Hematopoietic multipotent progenitor cell treated with erythropoietin and hydrocortisone succinate and interleukin-3 and kit ligand, for 8 days (in vitro differentiated cells): ENCODE measurements at regions not wholly inside any gene's neighbourhood (a gene's known extent, or its start where the extent isn't known, plus 50 kb on each side); places are given as distances from the start of the nearest gene placed in this dataset.

Experiments used
- DNase-seq: peaks from one replicate; pipeline ENCODE4 v3.0.0-alpha.2; 2015

DNA sequence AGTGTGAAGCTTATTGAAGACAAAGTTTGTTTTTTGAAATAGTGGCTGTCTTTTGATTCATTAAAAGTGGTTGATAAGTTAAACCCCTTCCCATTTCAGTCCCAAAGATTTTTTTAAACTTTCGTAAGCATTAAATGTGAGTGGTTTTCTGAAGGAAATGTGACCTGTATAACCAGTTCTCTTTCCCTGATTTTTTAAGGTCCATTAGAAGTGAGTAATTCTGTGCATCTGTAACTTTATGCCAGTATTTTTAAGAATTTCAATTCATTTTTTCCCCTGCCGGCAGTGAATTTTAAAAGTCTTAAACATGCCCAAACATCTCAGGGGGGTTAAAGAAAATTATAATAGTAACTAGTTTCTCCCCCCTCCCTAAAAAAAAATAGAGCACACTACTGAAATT lies 254.6 kb upstream of the SP8 start:
- DNase-seq, result no peak

DNA sequence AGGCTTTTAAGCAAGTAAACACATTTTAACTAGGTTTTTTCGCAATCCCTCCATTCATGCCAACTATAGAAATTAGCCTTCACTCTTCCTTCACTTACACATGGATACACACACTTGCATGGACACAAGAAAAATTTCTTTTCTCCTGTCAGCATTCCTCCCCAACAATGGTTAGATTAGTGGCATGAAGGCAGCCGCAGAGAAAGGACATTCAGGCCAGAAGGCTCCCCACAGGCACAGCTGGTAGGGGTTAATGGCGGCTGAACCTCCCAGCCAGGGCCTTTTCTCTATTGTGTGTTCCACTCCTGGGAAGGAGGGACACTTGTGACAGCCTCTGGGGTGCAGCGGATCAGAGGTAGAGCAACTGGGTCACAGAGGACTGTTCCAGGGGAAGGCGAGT lies 255.0 kb upstream of the SP8 start:
- no peak for DNase-seq

DNA sequence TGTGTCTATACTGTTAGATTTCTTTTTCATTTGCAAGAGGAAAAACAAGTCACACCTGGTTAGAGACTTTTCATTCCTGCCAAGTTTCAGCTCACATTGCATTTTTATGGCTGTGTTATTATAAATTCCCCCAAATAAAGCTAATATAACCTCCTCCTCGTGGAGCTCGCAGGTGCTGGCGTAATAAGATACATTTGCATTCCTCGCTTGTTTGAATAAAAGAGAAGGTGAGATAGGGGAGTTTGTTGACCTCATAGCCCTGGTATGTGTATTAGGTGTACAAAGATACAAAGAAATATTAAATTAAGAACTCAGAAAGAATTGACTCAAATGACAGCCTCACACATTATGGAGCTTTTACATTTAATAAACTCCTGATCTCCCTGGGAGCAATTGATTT lies 257.7 kb upstream of the SP8 start:
- DNase-seq, result no peak

DNA sequence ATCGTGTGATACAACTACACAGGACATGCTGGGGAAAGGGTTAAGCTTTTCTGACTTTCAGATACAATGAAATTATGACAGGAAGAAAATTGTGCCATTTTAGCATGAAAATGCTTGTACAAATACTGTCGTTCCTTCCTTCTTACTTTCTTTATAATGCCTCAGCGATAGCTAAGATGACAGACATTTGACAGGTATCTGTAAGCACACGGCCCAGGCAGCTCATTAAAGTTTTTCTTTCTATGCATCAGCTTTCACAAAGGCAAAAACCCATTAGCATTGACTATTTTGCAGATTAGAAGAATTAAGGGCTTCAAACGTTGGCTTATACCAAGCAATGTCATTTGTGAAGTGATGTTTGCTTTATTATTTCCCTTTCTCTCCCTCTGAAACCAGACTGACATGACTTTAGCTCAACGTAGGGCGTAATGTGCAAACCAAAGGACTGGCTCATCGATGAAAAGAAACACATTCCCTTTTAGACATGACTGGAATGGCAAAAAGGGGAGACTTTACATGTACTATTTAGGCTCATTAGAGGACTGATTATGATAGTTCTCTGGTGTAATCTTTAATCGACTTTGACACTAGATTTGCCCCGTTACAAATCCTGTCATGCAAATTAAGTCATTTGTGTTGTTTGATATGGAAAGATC lies 258.4 kb upstream of the SP8 start:
- no peak for DNase-seq

DNA sequence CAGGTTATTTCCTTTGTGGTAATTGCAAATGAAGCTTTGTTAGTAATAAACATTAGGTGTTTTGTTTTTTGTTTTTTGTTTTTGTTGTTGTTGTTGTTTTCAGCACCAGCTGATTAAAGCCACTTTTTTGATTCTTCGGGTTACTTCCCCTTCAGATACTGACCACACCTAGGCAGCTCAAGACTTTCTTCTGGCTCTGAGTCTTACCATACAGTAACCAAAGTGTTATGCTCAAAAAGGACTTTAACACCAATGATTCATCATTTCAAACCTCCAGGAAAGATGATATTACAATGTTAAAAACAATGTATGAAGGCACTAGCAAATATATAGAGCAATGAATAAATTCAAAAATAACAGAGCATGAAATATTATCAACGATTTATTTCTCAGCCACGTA lies 265.2 kb upstream of the SP8 start:
- DNase-seq, result no peak

DNA sequence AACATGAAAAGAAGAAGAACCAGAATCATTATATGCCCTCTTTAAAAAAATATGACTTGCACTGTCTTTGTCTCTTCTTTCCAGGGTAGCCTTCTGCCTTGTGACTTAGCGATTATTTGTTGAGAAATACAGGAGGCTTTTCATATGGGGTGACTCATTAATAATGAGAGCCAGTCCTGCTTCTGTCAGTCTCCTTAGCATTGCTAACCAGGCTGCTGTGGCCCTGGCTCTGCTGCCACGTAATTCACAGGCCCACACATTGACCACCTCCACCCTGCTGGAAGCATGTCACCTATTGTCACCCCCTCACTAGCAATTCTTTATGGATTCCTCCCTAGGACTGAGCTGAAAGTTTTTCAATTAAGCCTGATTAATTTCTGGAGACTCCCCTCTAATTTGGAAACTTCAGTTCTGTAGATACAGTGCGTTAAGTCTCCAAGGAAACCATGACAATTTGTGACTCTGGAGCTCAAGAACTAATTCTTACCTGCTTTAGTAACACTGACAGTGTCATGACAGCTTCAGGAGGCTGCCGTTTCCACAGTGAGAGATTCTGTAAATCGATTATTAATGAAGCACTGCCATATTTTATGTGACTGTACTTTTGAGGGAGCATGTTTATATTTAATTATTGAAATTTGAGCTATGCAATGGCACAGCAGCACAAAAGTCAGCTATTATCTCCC lies 267.9 kb upstream of the SP8 start:
- no peak for DNase-seq

DNA sequence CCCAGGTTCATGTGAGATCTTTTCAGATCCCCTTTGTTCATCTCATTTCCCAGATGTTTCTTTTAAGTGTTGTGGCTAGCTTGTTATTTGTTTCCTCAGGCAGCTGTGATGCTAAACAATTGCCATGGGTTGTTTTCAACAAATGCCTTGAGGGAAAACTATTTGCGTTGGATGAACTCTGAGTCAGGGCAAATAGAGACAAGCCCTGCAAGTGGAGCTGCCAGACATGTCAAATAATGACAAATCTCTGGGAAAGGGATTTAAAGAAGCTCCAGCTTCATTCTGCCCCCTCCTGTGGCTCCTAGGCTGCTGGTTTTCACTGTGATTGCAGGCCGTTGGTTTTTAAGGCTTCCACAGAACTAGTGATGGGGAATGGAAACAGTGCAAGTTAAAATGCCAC lies 272.4 kb upstream of the SP8 start:
- DNase-seq, result no peak

DNA sequence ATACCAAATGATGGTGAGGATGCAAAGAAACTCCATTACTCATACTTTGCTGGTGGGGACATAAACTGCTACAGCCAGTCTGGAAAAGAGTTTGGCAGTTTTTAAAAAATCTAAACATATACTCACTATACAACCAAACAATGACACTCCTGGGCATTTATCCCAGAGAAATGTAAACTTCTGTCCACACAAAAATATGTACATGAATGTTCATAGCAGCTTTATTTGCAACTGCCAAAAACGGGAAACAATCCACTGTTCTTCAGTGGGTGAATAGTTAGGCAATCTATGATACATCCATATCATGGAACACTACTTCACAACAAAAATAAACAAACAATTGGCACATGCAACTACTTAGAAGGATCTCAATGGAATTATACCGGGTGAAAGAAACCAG lies 276.4 kb upstream of the SP8 start:
- no peak for DNase-seq

DNA sequence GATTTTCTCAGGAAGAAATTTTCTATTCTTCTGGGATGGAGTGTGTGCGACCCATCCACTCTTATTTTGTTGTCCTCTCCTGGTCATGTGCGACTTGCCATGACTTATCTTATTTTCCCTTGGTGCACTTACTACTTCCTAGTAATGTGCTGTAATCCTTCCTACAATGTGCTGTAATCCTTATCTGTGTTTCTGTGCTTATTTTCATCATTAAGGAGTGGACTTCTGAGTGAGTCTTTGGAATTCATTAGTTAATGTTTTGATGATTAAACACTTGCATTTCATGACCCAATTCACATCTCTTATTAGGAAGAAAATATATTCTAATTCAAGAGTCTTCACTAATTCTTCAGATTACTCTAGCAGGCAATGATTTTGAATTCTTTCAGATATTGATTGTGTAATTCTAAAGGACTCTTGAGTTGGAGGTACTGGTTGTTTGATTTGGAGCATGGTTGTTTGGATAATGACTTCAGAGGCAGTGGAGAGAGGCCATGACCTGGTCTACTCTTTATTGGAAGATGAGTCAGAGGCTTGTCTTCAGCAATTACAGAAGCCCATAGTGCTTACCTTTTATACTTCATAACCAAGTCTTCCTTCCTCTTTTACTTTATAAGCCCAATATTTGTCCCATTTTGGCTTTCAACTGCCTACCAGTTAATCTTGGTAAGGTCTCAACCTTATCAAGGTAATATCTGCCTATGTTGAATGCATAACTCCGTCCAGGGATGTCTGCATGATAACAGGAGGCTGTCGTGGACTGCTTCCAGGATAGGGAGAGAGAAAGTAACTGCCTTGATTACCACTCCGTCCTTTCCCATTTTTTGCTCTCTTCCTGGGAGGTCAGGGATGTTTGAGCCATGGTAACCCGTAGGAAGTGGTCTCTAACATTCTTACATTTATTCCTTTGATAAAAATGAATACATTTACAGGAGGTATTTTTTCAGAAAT lies 278.3 kb upstream of the SP8 start:
- DNase-seq, result no peak

DNA sequence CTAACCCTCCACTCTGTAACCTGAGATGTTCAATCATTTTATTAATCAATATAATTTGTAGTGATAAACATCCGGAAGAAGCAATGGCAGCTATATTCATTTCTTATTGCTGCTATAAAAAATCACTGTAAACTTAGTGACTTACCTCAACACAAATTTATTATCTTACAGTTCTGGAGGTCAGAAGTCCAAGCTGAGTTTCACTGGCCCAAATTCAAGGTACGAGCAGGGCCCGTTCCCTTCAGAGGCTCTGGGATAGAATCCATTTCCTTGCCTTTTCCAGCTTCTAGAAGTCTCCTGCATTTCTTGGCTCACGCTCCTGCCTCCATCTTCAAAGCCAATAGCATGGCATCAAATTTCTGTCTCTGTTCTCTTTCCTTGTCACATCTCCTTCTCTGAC lies 279.5 kb upstream of the SP8 start:
- DNase-seq, result no peak

DNA sequence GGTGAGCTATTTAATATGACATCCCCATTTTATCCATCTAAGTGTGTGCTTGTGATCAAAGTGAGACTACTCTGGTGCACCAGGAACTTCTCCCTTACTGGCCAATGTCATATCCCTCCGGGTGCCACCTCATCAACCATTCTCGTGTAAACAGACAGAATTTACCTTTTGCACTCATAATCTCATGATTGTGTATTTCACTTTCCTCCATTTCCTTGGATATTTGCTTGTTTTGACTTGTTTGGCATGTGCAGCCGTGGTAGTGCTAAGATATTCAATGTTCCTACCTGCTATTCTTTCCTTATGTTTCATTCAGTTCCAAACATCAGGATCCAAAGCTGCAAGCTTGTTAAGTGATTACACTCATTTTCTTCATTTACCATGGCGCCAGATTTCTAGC lies 280.5 kb upstream of the SP8 start:
- no peak for DNase-seq

DNA sequence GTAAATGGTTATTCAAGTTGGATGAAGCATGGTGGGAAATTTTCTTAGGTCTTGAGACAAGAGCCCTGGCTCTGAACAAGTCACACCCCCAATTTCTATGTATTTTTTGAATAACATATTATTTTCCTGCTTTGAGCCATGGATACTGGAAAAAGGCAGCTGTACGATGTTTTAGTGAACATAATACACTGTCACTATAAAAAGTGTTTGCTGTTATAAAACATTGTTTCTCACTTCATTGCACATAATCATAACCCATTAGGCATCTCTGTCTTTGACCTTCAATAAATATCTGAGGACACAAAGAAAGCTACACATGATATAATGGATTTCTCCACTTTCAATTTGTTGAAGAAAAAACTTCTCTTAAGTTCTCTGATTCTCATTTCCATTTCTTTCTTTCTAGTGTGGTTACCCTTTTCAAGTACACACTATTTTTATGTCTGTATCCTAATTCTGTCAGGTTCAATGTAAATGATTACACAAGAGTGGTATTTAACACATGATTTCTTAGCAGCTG lies 283.9 kb upstream of the SP8 start:
- no peak for DNase-seq

DNA sequence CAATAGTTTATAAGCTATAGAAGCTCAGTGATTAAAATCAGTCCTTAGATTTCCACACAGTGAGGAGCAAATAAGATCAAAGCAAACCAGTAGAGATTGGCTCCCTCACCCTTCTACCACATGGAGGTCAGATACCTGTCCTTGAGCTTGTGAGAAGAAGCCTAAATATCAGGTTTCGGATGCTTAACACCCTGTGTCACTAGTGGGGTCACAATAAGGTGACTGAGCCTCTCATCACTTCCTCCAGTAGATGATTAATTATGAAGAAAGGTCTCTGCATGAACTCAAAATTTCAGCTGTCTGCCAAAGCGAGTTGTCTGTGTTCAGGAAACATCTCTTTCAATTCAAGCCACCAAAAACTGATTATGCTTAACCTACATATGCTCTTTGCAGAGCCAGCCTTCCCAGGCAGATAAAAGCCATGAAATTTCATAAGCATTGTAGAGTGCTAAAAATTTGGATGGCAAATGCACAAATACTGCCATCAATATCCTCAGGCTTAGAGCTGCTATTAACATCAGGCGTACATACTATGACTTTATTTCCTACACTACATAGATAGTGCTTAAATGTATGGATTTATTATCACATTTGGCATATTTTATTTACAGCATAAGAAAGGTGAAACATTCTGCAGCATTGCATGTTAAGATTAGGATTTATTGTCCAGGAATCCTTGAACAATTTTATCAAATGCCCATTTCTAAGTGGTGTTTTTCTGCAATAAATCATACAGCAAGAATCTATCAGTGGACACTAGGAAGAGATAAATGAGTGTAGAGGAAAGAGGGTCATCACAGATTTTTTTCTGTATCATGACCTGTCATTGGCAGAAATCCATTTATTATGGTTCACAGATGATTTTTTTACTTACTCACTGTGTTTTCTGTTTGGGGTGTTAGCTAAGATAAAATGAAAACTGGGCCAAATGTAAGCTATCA lies 285.1 kb upstream of the SP8 start:
- no peak for DNase-seq

DNA sequence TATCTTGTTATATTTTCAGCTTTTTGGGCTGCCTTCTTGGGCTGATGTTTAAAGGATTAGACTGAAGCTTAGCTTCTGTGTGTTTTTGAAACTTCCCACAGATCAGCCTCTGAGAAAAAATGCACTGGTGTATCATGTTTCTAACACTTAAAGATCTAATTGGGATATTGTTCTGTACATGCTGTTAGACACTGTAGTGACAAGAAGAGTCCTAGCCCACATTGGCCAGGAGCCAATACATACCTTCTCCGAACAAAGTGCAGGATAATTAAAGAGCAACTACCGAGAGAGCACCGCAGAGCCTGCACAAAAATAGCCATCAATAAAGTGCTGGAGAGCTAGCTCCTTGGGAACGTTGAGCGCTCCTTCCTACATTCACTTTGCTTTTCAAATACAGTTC lies 289.4 kb upstream of the SP8 start:
- no peak for DNase-seq

DNA sequence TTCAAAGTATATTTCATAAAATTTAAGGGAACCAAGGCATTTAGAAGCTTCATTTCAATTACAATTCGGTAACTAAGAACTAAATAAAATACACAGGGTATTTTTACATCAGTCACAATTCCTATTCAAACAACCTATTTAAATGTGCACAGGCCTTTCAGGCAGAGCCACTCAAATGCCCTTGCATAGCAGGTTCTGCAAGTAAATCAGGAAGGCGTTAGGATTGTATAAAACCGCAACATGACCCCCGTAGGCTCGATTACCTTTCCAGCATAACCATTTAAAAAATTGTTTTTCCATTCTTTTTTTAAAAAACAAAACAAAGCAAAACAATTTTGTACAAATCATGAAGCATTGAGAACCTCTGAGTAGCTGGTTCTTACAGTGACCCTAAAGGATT lies 289.9 kb upstream of the SP8 start:
- no peak for DNase-seq

DNA sequence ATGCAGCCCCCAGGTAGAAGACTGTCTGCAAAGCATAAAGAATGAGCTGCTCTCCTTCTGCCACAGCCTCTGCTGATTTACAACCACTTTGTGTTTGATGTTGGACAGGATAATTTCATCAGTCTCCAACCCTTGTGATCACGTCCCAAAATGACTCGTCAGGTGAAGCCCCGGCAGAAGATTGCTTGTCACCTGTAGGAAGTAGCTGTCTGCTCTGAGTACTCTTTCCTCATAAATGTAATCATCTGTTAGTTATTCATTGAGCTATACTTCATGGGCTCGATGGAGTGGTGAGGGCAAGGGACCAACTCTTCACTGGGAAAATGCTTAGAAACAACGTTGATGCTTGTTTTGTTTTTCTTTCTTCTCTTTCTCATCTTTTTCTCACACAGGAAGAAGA lies 290.9 kb upstream of the SP8 start:
- DNase-seq, result no peak

DNA sequence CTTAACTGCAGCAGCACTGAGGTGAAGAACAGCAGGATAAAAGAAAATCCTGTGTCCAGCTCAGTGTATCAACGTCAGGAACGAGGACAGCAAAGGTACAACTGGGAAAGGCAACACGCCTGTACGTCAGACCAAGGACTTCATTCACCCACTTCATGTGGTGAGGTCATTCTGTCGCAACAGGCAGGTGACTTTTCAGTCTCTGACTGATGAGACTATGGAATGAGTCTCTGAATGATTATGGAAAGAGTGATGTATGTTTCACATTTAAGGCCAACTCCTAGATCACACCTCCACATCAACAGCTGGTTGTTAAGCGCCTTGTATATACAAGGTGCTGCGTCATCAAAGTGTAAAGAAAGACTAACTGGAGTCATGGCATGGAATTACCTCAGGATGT lies 297.6 kb upstream of the SP8 start:
- no peak for DNase-seq

DNA sequence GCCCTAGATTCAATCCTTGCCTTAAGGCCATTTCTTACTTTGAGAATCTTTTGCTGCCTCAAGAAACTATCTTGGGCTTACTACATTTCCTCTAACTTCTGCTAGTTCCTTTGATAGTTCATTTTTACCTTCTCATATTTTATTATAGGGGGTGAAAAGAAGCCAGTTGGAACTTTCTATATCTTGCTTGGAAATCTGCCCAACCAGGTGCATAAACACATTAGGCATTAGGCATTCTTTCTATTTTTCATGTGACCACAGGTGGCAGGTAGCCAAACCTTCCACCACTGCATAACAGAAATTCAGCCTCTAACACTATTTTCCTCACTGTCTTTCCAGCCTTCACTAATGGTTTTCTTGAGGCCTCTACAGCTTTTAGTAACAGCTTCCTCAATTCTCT lies 300.0 kb upstream of the SP8 start:
- DNase-seq, result no peak

DNA sequence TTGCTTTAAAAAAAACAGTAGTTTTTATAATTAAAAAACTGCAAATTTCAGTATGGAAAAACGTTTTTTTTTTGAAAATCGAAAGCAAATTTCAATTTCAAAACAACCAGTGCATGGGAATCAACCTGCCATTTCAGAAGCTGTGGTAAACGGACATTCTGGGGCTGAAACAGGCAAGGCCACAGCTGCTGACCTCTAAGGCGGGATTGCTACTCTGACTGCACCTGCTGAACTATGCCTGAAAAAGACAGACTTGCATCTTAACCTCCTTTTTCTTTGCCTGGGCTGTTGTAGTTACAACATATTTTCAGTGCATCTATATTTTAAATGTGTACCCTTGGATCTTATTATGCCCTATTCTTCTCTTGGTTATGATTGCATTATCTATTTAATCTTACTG lies 303.0 kb upstream of the SP8 start:
- DNase-seq, result no peak

DNA sequence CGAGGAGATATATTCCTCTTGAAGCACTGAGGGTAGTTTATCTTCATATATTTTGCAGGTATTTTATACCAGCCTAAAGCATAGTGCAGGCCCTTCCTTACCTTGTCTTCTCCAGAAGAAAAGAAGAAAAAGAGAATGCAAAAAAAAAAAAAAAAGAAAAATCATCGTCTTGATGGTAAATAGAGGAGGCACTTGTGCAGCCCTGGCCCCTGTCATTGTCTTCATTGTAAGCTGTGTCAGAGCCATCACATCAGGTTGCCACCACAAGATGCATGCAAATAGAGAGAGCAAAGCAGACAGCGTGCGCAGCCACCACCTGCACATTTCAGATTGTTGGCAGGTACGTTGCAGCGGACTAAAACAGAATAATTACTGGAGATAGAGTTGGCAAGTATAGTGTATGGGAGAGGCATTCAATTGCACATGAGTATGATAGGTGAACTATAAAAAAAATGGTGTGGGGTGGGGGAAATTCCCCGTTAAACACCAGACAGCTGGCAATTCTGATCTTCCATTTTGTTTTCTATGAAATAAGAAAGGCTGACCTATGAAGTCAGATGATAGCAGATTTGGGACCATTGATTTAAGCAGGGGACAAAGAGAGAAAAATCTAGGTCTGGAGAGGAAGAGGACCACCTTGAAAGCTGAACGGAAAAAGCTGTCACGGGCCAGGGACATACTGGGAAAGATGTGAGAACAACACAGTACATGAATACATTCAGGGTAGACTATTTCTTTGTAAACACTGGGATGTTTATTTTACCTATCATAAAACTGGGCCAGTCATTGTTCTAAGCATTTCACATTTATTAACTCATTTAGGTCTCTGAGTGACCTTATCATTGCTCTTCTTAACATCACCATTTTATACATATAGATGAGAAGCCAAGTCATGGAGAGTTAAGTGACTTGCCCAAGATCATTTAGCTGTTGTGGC lies 306.3 kb upstream of the SP8 start:
- DNase-seq, result no peak

DNA sequence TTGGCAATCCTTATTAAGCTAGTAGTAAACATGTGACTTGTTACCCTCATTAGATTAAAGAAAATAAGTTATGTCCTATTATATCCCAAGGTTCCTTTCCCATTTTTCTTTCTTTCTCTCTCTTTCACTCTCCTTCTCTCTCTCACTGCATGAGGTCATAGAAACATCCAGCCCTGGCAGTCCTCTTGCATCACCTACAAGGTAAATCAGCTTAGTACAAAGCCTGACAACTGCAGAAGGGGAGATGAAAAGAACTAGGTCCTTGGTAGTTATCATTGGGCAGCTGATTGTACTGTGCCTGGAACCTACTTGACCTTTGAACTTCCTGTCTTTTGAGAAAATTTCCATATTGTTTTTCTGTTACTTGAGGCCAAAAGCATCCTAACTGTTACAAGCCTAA lies 307.9 kb upstream of the SP8 start:
- DNase-seq, result no peak

DNA sequence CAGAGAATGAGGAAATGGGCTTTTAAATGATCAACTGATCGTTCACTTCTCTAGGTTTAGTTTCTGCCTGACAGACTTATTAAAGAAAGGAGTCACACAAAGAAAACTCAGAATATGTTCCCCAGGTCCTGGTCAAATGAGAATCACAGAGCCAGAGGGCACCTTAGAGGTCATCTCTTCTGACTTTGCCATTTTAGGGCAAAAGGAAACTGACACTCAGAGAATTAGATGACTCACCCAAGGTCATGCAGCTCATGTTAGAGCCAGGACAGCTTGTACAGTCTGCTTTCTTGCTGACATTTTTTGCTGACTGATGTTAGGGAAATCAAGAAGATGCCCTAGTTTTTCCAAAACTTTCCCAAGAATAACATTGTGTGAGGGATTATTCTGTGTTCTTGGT lies 312.7 kb upstream of the SP8 start:
- no peak for DNase-seq
